B cell (primary cell): ENCODE measurements at regions not wholly inside any gene's neighbourhood (a gene's known extent, or its start where the extent isn't known, plus 50 kb on each side); places are given as distances from the start of the nearest gene placed in this dataset.

Experiments used
- ATAC-seq: fragments of 200-7000 bp; cut with Tn5 transposase; one replicate; pipeline ENCODE4 v1.10.0; 2021; ENCODE audit warnings: low read depth, mild to moderate bottlenecking, moderate number of reproducible peaks, moderate library complexity
- CTCF ChIA-PET: fragments of 350-600 bp; sonication (Branson Sonifier 250); formaldehyde crosslinking; loops from one replicate; lab custom pipeline; 2021; ENCODE audit warnings: antibody characterized with exemption, inconsistent platforms; lab: Charles Lee
- POLR2A ChIA-PET: fragments of 350-600 bp; sonication (Branson Sonifier 250); formaldehyde crosslinking; loops from one replicate; lab custom pipeline; 2021; ENCODE audit warnings: antibody characterized with exemption; lab: Charles Lee
- DNase-seq: peaks from one replicate; pipeline ENCODE4 v3.0.0; 2013
- H2AFZ ChIP-seq: 2 replicates; pipeline ENCODE4 v1.6.1; 2012; ENCODE audit warnings: mild to moderate bottlenecking, low read depth, low read length; ENCODE audit not compliant: insufficient read depth, poor library complexity, severe bottlenecking
- H3K27ac ChIP-seq, 2 donors: 1 replicate in 1 of 2; 2 replicates in 1 of 2; pipeline ENCODE4 v1.5.1; 2012 to 2013; ENCODE audit warnings: low read length in 2 of 2, mild to moderate bottlenecking in 2 of 2, moderate library complexity in 1 of 2
- H3K27me3 ChIP-seq, 4 experiments: fragments of 200-600 bp in 1 of 4; sonication (generic) in 1 of 4; replicated peaks in 1 of 4; 1 replicate in 2 of 4; 2 replicates in 2 of 4; pipeline versions ENCODE4 v1.6.1 to v1.7.0; 2013 to 2016; ENCODE audit warnings: low read length in 3 of 4, mild to moderate bottlenecking in 2 of 4, mixed read lengths in 1 of 4, moderate library complexity in 1 of 4; ENCODE audit not compliant: insufficient read depth in 4 of 4, control insufficient read depth in 3 of 4; ENCODE audit errors: control extremely low read depth in 1 of 4
- H3K36me3 ChIP-seq, 2 experiments: replicated peaks in 1 of 2; 1 replicate in 1 of 2; 2 replicates in 1 of 2; pipeline versions ENCODE4 v1.6.1 to v1.7.1; 2013; ENCODE audit warnings: low read length in 1 of 2; ENCODE audit not compliant: insufficient read depth in 2 of 2, control insufficient read depth in 1 of 2; ENCODE audit errors: control extremely low read depth in 1 of 2, extremely low read depth in 1 of 2
- H3K4me1 ChIP-seq, 2 donors: fragments of 200-600 bp in 1 of 2; sonication (generic) in 1 of 2; 1 replicate in 1 of 2; 2 replicates in 1 of 2; pipeline versions ENCODE4 v1.5.1 to v1.6.1; 2013 to 2017; ENCODE audit warnings: low read length in 2 of 2; ENCODE audit not compliant: control insufficient read depth in 2 of 2, insufficient read depth in 2 of 2
- H3K4me2 ChIP-seq: replicated peaks from 2 replicates; pipeline ENCODE3; 2012; ENCODE audit warnings: mild to moderate bottlenecking, low read depth, low read length; ENCODE audit not compliant: poor library complexity, severe bottlenecking
- H3K4me3 ChIP-seq, 5 experiments: fragments of 200-600 bp in 1 of 5; sonication (generic) in 1 of 5; 1 replicate in 3 of 5; 2 replicates in 2 of 5; pipeline versions ENCODE4 v1.5.1 to v1.7.0; 2011 to 2016; ENCODE audit warnings: low read length in 4 of 5, mild to moderate bottlenecking in 4 of 5, low read depth in 2 of 5, control low read depth in 1 of 5, moderate library complexity in 1 of 5; ENCODE audit not compliant: insufficient read depth in 1 of 5; ENCODE audit errors: control extremely low read depth in 1 of 5, extremely low read depth in 1 of 5
- H3K79me2 ChIP-seq: fragments of 200-600 bp; sonication (generic); one replicate; pipeline ENCODE4 v1.6.0; 2016; ENCODE audit warnings: low read length; ENCODE audit not compliant: control insufficient read depth, insufficient read depth
- H3K9ac ChIP-seq: fragments of 200-600 bp; sonication (generic); 2 replicates; pipeline ENCODE4 v1.6.1; 2017; ENCODE audit warnings: mild to moderate bottlenecking, low read length, moderate library complexity
- H3K9me3 ChIP-seq, 3 donors: one replicate each; pipeline versions ENCODE4 v1.6.1 to v1.7.1; 2013; ENCODE audit warnings: low read length in 2 of 3; ENCODE audit not compliant: control insufficient read depth in 2 of 3, insufficient read depth in 1 of 3; ENCODE audit errors: control extremely low read depth in 1 of 3
- H4K20me1 ChIP-seq: 2 replicates; pipeline ENCODE4 v1.6.0; 2012; ENCODE audit warnings: mild to moderate bottlenecking, low read length; ENCODE audit not compliant: insufficient read depth, control insufficient read depth, poor library complexity, severe bottlenecking
- H3K27ac Mint-ChIP-seq: one replicate; pipeline ENCODE4 v1.8.0; 2021; ENCODE audit warnings: mixed read lengths
- H3K27me3 Mint-ChIP-seq: one replicate; pipeline ENCODE4 v1.8.0; 2021; ENCODE audit warnings: mixed read lengths
- H3K4me1 Mint-ChIP-seq: one replicate; pipeline ENCODE4 v1.8.0; 2021; ENCODE audit warnings: mixed read lengths
- H3K4me3 Mint-ChIP-seq: one replicate; pipeline ENCODE4 v1.8.0; 2021; ENCODE audit warnings: mixed read lengths
- H3K9me3 Mint-ChIP-seq: one replicate; pipeline ENCODE4 v1.8.0; 2022; ENCODE audit warnings: mixed read lengths; ENCODE audit not compliant: insufficient read depth
- CTCF ChIP-seq: fragments of 200-600 bp; IDR thresholded peaks from one replicate; pipeline ENCODE4 v1.8.0; 2022; ENCODE audit warnings: antibody characterized with exemption, mild to moderate bottlenecking
- EZH2 ChIP-seq: IDR thresholded peaks from 2 replicates; pipeline ENCODE4 v1.6.1; 2012; ENCODE audit warnings: borderline replicate concordance, low read depth, mild to moderate bottlenecking, moderate library complexity, low read length; ENCODE audit not compliant: insufficient read depth, poor library complexity, severe bottlenecking
- WGBS: methylation state at CpG from one replicate; pipeline ENCODE4 v1.1.5; 2013; ENCODE audit warnings: missing lambda C conversion rate; ENCODE audit not compliant: insufficient coverage; 5-methylcytosine and 5-hydroxymethylcytosine counted together
- intact Hi-C: fragments of 100-400 bp; cut with micrococcal nuclease; formaldehyde crosslinking; loops from one replicate; pipeline ENCODE4 v1.10.0; 2022

- Histone ChIP-seq H3K79me2 (no peaks in the 10 kb centered on the region), H3K4me1 (no peaks in the 10 kb centered on the region), H3K27ac (no peak overlapping the region), H3K4me3 (no peak overlapping the region), H3K36me3 (no peaks in the 10 kb centered on the region), H3K4me2 (no peak overlapping the region), H3K27me3 (peaks cover 0 to 3% (median 0%) of the 10 kb centered on the region in 4 experiments), H2AFZ (no peak overlapping the region), H3K9ac (no peak overlapping the region), H4K20me1 (no peaks in the 10 kb centered on the region), H3K9me3 (peaks cover 0 to 8% (median 0%) of the 10 kb centered on the region in 3 donors)
- intact Hi-C loops, result no loop called here
- ChIA-PET POLR2A (no interaction called here), CTCF (no interaction called here)
- ATAC-seq (no peak), DNase-seq (no peak)
- Mint-ChIP-seq H3K27ac (no peak overlapping the region), H3K27me3 (peaks cover 23% of the 10 kb centered on the region), H3K4me1 (no peaks in the 10 kb centered on the region), H3K9me3 (no peaks in the 10 kb centered on the region), H3K4me3 (no peak overlapping the region)
- TF ChIP-seq CTCF, result no peak
- no peak for TF ChIP-seq EZH2
- WGBS, result 84% methylated on average over 4 of the region's 4 CpGs
These were observed 130.0 kb downstream of the SCP2D1 start for GRCh38 chr20:18943542-18943941.

GRCh38 chr20:18956890-18957289 is 143.3 kb downstream of the SCP2D1 start:
- intact Hi-C loops, result no loop called here
- Histone ChIP-seq H4K20me1 (no peaks in the 10 kb centered on the region), H3K9me3 (peaks cover 0 to 3% (median 0%) of the 10 kb centered on the region in 3 donors), H3K9ac (no peak overlapping the region), H3K4me3 (no peak overlapping the region), H3K27ac (no peak overlapping the region), H3K4me2 (no peak overlapping the region), H3K79me2 (no peaks in the 10 kb centered on the region), H2AFZ (no peak overlapping the region), H3K36me3 (no peaks in the 10 kb centered on the region), H3K27me3 (no peaks in the 10 kb centered on the region), H3K4me1 (no peaks in the 10 kb centered on the region)
- no CpG with 5 or more reads among the region's 4 CpGs for WGBS
- Mint-ChIP-seq H3K4me1 (no peaks in the 10 kb centered on the region), H3K9me3 (peaks cover 2% of the 10 kb centered on the region), H3K4me3 (no peak overlapping the region), H3K27me3 (no peaks in the 10 kb centered on the region), H3K27ac (no peak overlapping the region)
- TF ChIP-seq CTCF (no peak), EZH2 (no peak)
- ChIA-PET POLR2A (no interaction called here), CTCF (no interaction called here)
- ATAC-seq (no peak), DNase-seq (no peak)
